Stomach (tissue), 4 donors: ENCODE measurements at regions not wholly inside any gene's neighbourhood (a gene's known extent, or its start where the extent isn't known, plus 50 kb on each side); places are given as distances from the start of the nearest gene placed in this dataset.

ENCODE experiments used
- CTCF ChIP-seq, 7 experiments: fragments of 450-650 bp in 4 of 7; fragments of 200-600 bp in 3 of 7; sonication (generic) in 3 of 7; IDR thresholded peaks; one replicate each; pipeline ENCODE4 v1.5.1; 2016 to 2019; ENCODE audit warnings: antibody characterized with exemption in 7 of 7, control low read depth in 2 of 7, mild to moderate bottlenecking in 1 of 7
- EP300 ChIP-seq: sonication (generic); formaldehyde crosslinking; IDR thresholded peaks from one replicate; pipeline ENCODE4 v1.6.1; 2017; ENCODE audit warnings: antibody characterized with exemption
- POLR2A ChIP-seq, 4 donors: fragments of 450-650 bp; IDR thresholded peaks; one replicate each; pipeline ENCODE4 v1.6.1; 2016; ENCODE audit warnings: antibody characterized with exemption in 4 of 4, control low read depth in 2 of 4, mild to moderate bottlenecking in 1 of 4, moderate library complexity in 1 of 4
- POLR2AphosphoS5 ChIP-seq, 3 donors: sonication (generic); formaldehyde crosslinking; IDR thresholded peaks; one replicate each; pipeline ENCODE4 v1.6.1; 2016; ENCODE audit warnings: antibody characterized with exemption in 3 of 3

DNA sequence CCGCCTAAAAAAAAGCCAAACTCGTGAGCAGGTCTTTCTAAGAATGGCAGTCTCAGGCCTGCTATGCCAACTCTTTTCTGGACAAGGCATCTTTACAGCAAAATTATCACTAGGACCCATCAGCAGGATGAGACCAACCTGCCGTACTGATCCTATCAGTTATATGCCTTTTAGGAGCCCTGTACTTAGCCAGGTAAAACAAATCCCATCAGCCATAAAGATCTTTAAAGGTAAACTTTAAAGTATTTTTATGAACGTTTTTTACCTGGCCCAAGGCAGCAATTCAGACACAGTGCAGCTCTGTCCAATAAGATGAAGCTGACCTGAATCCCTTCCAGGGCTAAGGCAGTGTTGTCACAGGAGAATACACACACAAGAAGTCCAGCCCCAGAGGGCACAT is 51.3 kb upstream of the TGM3 start:
- no peak for TF ChIP-seq CTCF (IDR thresholded peaks at IDR 0.05)
- no peak for TF ChIP-seq EP300
- TF ChIP-seq POLR2A (IDR thresholded peaks at IDR 0.05), result no peak
- no peak for TF ChIP-seq POLR2AphosphoS5 (IDR thresholded peaks at IDR 0.05)
